T47D (cell line): ENCODE measurements at regions not wholly inside any gene's neighbourhood (a gene's known extent, or its start where the extent isn't known, plus 50 kb on each side); places are given as distances from the start of the nearest gene placed in this dataset.

ENCODE experiments used
- DNase-seq, 2 experiments: peaks; one replicate each; pipeline versions ENCODE4 v3.0.0 to v3.0.0-alpha.2; 2011 to 2012; ENCODE audit warnings: low read depth in 1 of 2, low spot score in 1 of 2
- JUND ChIP-seq: IDR thresholded peaks from 2 replicates; pipeline ENCODE4 v1.6.1; 2012; ENCODE audit warnings: low read depth
- in situ Hi-C: cut with HindIII; loops from 2 replicates; pipeline ENCODE4 v1.10.0; 2016; ENCODE audit warnings: low sequenced_read_pairs, low pct_unique_long_range_greater_than_20kb

- in situ Hi-C loops: no loop called here
- DNase-seq: no peak
- no peak for TF ChIP-seq JUND
These were observed 798.8 kb upstream of the HS6ST1 start for GRCh38 chr2:129117434-129117833.

- no peak for DNase-seq
- TF ChIP-seq JUND: no peak
- in situ Hi-C loops: no loop called here
These were observed 799.6 kb upstream of the HS6ST1 start for GRCh38 chr2:129118296-129118695.

GRCh38 chr2:129129087-129129486 lies 810.4 kb upstream of the HS6ST1 start:
- DNase-seq: peak in 1 of 2 experiments; percentile 84
- no peak for TF ChIP-seq JUND
- in situ Hi-C loops: no loop called here

DNA sequence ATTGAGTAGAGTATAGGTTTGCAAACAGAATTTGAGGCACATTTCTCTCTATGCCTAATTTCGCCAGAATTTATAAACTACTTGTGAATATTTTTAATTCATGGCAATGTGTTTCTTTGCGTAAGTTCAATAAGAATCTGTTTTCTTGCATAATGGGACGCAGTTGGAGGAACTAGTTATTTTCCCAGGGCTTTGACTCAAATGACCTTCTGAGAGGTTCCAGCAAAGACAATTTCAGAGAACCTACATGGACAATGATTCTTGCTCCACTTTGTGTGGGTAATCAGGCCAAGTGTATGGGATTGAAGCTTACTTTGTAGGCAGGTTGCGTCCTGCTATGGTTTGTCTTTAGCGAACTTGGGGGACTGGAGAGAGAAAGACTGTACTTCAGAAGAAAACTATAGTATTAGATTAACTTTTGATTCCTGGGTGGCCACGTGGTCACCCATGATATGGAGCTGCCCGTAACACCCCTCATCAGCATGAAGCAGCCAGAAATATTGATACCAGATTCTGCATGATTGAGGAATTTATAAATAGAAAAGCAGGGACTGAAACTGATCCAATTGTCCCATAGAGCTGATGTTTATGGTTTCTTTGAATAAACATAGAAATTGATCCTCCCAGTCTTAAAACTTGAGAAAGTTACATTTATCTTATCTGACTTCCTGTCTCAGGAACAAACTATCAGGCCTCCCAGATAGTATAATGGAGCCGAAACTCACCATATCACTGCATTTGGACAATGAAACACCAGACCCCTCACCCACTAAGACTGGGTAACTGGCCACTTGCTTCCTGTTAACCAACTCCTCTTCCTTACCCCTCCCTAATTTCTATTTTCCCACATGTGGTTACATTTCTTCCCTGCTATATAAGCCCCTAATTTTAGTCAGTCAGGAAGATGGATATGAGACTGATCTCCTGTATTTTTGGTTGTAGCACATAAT lies 815.3 kb upstream of the HS6ST1 start:
- no peak for DNase-seq
- TF ChIP-seq JUND: no peak
- in situ Hi-C loops: no loop called here

DNA sequence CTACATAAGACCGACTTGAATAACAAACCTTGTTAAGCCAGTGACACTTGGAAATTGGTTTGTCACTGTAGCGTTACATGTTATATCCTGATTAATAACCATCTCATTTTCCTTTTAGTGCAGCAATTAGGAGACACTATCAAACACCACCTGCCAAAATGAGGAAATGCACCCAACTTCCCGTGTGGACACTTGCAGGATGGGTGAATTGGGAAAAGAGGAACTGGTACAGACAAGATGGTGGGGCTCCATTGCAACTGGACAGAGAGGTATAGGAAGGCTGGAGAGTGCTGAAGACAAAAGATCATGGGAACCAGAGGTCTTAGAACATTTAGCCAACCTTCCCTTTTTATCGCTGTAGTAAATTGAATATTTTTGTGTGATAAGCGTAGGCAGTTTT lies 816.3 kb upstream of the HS6ST1 start:
- no peak for DNase-seq
- in situ Hi-C loops: no loop called here
- TF ChIP-seq JUND: no peak

- peak; percentile 50 to 92 for DNase-seq
- TF ChIP-seq JUND: peak; percentile 61; the same call in 1 of the 2 replicates
- in situ Hi-C loops: no loop called here
These were observed 820.7 kb upstream of the HS6ST1 start for GRCh38 chr2:129139380-129139779.

DNA sequence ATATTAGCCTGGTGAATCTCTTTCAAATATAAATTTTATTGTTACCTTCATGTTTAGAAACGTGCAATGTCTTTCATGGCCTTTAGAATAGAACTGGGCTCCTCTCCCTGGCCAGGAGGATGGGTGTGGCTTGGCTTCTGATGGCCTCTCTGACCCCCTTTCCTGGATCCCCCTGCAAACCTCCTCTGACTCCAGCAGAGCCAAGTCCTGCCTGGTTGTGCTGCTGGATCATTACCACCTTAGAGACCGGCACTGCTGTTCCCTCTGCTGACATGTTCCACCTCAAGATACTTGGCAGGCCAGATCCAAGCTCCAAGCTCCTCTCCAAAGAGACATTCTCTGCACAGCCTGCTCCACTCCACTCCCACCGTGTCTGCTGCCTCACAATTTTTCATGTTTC lies 823.8 kb upstream of the HS6ST1 start:
- in situ Hi-C loops: no loop called here
- no peak for DNase-seq
- no peak for TF ChIP-seq JUND

GRCh38 chr2:129144082-129144791 lies 825.6 kb upstream of the HS6ST1 start:
- TF ChIP-seq JUND: no peak
- in situ Hi-C loops: no loop called here
- no peak for DNase-seq

- in situ Hi-C loops: no loop called here
- TF ChIP-seq JUND: no peak
- DNase-seq: no peak
These were observed 827.0 kb upstream of the RAB6C start for GRCh38 chr2:129152514-129152913.

DNA sequence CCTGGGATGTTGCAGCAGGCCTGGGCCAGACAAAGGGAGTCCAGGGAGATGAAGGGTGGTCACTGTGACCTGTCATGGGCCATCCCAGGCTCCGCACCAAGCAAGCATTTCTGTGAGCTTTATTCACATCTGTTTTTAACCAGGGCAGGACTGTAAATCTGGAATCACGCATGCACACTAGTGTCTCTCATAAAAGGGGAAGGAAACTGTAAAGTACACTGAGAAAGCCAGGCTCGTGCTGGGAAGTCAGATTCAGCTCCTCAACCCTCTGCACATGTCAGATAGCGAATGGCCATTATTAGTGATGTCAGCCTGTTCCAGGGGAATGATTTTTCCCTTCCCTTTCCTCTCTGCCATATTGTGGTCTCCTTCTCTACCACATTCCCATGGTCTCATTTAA lies 818.6 kb upstream of the RAB6C start:
- no peak for TF ChIP-seq JUND
- no peak for DNase-seq
- in situ Hi-C loops: no loop called here

- in situ Hi-C loops: no loop called here
These were observed 815.1 kb upstream of the RAB6C start for GRCh38 chr2:129164220-129164949.

DNA sequence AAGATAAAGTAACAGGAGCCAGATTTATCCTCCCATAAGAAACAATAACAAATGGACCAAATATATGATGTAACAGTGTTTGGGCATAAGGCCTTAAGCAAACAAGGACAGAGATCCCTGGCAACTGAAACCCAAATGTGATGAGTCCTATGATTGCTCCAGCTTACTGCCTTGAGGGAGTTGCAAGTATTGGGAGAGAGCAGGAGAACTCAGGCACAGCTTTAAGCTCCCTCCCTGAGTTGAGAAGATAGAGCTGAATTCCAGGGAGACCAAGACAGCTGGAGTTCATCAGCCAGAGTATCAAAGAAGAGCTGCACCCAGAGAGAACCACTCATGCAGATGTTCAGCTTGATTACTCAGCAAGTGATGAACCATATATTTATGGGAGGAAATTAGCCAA lies 814.5 kb upstream of the RAB6C start:
- TF ChIP-seq JUND: peak; percentile 20; the same call in 1 of the 2 replicates
- in situ Hi-C loops: no loop called here
- peak in 1 of 2 experiments; percentile 57 for DNase-seq

More at GRCh38 chr2:129164220-129164949, 815.1 kb upstream of the RAB6C start:
- no peak for TF ChIP-seq JUND
- DNase-seq: peak in 1 of 2 experiments; percentile 19
